Osteocyte (in vitro differentiated cells): ENCODE measurements at regions not wholly inside any gene's neighbourhood (a gene's known extent, or its start where the extent isn't known, plus 50 kb on each side); places are given as distances from the start of the nearest gene placed in this dataset.

Experiments used
- DNase-seq: peaks from one replicate; pipeline ENCODE4 v3.0.0; 2021; ENCODE audit warnings: mixed read lengths; ENCODE audit not compliant: unreplicated experiment; ENCODE audit errors: extremely low spot score
- H3K27ac Mint-ChIP-seq: one replicate; pipeline ENCODE4 v1.8.0; 2021; ENCODE audit warnings: mild to moderate bottlenecking, mixed read lengths; ENCODE audit not compliant: unreplicated experiment
- H3K27me3 Mint-ChIP-seq: one replicate; pipeline ENCODE4 v1.8.0; 2021; ENCODE audit warnings: mixed read lengths; ENCODE audit not compliant: unreplicated experiment
- H3K36me3 Mint-ChIP-seq: one replicate; pipeline ENCODE4 v1.8.0; 2021; ENCODE audit warnings: mixed read lengths; ENCODE audit not compliant: unreplicated experiment
- H3K4me1 Mint-ChIP-seq: one replicate; pipeline ENCODE4 v1.8.0; 2021; ENCODE audit warnings: mixed read lengths; ENCODE audit not compliant: unreplicated experiment
- H3K4me3 Mint-ChIP-seq: one replicate; pipeline ENCODE4 v1.8.0; 2021; ENCODE audit warnings: mild to moderate bottlenecking, moderate library complexity, mixed read lengths; ENCODE audit not compliant: unreplicated experiment
- H3K9me3 Mint-ChIP-seq: one replicate; pipeline ENCODE4 v1.8.0; 2021; ENCODE audit warnings: mixed read lengths; ENCODE audit not compliant: unreplicated experiment
- TF ChIP-seq, protein P1 (sequence below): fragments of 200-600 bp; sonication (generic); IDR thresholded peaks from 2 replicates; pipeline ENCODE4 v1.5.0; 2021; ENCODE audit warnings: antibody characterized with exemption, mild to moderate bottlenecking, moderate library complexity

DNA sequence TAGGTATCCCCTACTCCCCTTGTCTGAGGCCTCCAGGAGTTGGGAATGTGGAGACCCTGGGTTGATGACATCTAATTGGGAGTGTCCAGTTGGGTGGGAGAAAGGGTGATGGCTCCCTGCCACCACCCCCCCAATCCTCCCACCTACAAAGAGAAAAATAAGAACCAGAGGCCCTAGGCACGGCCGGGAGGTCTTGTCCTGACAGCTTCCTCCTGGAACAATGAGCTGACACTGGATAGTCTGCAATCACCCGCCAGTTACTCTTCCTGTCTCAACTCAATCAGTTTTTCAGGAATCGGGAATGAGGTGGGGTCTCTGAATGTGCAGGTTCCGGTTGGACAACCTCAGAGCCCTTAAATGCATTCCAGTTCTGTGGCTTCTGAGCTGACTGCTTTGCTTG, 129.9 kb upstream of the MRPS22 start:
- Mint-ChIP-seq H3K27ac (no peak overlapping the region), H3K36me3 (no peaks in the 10 kb centered on the region), H3K4me3 (no peak overlapping the region), H3K27me3 (peaks cover 26% of the 10 kb centered on the region), H3K4me1 (no peaks in the 10 kb centered on the region), H3K9me3 (peaks cover 4% of the 10 kb centered on the region)
- TF ChIP-seq, protein P1, sequence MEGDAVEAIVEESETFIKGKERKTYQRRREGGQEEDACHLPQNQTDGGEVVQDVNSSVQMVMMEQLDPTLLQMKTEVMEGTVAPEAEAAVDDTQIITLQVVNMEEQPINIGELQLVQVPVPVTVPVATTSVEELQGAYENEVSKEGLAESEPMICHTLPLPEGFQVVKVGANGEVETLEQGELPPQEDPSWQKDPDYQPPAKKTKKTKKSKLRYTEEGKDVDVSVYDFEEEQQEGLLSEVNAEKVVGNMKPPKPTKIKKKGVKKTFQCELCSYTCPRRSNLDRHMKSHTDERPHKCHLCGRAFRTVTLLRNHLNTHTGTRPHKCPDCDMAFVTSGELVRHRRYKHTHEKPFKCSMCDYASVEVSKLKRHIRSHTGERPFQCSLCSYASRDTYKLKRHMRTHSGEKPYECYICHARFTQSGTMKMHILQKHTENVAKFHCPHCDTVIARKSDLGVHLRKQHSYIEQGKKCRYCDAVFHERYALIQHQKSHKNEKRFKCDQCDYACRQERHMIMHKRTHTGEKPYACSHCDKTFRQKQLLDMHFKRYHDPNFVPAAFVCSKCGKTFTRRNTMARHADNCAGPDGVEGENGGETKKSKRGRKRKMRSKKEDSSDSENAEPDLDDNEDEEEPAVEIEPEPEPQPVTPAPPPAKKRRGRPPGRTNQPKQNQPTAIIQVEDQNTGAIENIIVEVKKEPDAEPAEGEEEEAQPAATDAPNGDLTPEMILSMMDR = no peak
- no peak for DNase-seq

DNA sequence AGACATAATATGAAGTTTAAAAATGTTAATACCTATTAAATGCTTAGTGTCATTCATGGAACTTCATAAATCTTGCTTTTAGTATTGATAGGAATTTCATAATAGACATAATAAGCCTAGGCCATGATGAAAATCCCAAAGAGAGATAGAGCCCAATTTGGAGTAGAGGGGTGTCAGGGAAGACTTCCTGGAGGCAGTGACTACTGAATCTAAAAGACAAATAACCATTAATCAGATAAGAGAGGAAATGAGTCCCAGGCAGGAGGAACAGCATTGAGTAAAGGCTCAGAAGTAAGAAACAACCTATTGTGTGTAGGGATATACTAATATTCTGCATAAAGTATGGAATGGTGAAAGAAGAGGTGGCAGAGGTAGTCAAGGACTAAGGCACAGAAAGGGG, 126.9 kb upstream of the MRPS22 start:
- no peak overlapping the region for H3K4me3 Mint-ChIP-seq
- H3K4me1 Mint-ChIP-seq = no peaks in the 10 kb centered on the region
- no peaks in the 10 kb centered on the region for H3K36me3 Mint-ChIP-seq
- TF ChIP-seq, protein P1 = no peak
- DNase-seq = no peak
- H3K27ac Mint-ChIP-seq = no peak overlapping the region
- peaks cover 26% of the 10 kb centered on the region for H3K27me3 Mint-ChIP-seq
- H3K9me3 Mint-ChIP-seq = peaks cover 4% of the 10 kb centered on the region

DNA sequence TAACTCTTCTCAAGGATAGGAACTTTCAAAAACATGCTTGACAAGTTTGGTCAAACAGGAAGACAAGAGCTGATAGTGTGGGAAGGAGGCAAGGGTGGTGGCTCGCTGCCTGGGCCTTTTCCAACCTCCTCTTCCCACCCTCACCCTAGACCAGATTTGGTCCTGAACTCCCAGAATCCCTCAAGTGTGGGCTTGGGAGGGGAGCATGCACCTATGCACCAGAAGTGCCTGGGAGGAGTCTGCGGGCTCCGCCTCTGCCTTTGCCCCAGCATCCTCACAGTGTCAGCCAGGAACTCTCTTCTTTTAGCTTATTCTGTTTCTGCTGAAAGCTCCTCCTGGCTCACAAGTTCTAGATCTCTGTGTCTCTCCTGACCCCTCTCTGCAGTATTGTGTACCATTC, 126.2 kb upstream of the MRPS22 start:
- TF ChIP-seq, protein P1 = no peak
- H3K4me1 Mint-ChIP-seq = no peaks in the 10 kb centered on the region
- no peaks in the 10 kb centered on the region for H3K36me3 Mint-ChIP-seq
- H3K27ac Mint-ChIP-seq = no peak overlapping the region
- no peaks in the 10 kb centered on the region for H3K9me3 Mint-ChIP-seq
- DNase-seq = no peak
- no peak overlapping the region for H3K4me3 Mint-ChIP-seq
- peaks cover 33% of the 10 kb centered on the region for H3K27me3 Mint-ChIP-seq

DNA sequence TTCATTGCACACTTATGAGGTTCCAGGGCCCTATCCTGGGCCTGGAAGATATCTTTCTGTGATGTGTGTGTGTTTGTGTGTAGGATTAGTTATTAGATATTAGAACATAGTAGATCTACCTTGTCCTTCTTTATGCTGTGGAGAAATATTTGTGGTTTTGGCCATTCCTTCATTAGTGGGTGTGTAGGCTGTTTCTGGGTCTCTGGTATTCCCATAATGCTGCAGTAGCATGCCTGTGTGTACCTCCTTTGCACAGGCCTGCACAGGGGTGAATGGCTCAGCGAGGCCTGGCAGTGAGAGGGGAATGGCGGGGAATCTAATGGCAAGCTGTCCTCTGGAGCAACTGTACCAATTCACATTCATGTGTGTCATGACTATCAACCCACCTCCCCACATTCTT, 125.8 kb upstream of the MRPS22 start:
- Mint-ChIP-seq H3K9me3 (no peaks in the 10 kb centered on the region), H3K4me1 (no peaks in the 10 kb centered on the region), H3K36me3 (no peaks in the 10 kb centered on the region), H3K27me3 (peaks cover 33% of the 10 kb centered on the region), H3K4me3 (no peak overlapping the region), H3K27ac (no peak overlapping the region)
- TF ChIP-seq, protein P1 = no peak
- no peak for DNase-seq

DNA sequence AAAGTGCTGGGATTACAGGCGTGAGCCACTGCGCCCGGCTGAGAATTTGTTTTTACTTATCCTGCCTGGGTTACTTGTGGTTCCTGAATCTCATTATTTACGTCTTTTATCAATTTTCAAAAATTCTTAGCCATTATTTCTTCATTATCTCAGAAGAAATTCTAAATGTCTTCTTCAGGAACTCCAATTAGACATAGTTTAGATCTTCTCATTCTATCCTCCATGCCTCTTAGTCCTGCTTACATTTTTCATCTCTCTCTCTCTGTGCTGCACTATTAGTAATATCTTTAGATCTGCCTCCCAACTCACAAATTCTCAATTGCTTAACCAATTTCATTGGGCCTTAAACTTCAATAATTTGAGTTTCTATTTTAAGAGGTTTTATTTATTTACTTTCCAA, 124.4 kb upstream of the MRPS22 start:
- TF ChIP-seq, protein P1 = no peak
- Mint-ChIP-seq H3K36me3 (no peaks in the 10 kb centered on the region), H3K4me3 (no peak overlapping the region), H3K9me3 (no peaks in the 10 kb centered on the region), H3K27ac (no peak overlapping the region), H3K27me3 (peaks cover 30% of the 10 kb centered on the region), H3K4me1 (no peaks in the 10 kb centered on the region)
- DNase-seq = no peak
